22Rv1 (cell line): ENCODE measurements at regions not wholly inside any gene's neighbourhood (a gene's known extent, or its start where the extent isn't known, plus 50 kb on each side); places are given as distances from the start of the nearest gene placed in this dataset.

ENCODE experiments used
- CTCF ChIP-seq: fragments of 450-650 bp; IDR thresholded peaks from 2 replicates; pipeline ENCODE4 v1.5.1; 2017; ENCODE audit warnings: mild to moderate bottlenecking
- ZFX ChIP-seq: fragments of 450-650 bp; IDR thresholded peaks from 2 replicates; pipeline ENCODE4 v1.6.1; 2017; ENCODE audit warnings: antibody characterized with exemption, borderline replicate concordance

GRCh38 chr17:72470121-72470705 lies 349.4 kb downstream of the SOX9 start:
- TF ChIP-seq CTCF: no peak
- TF ChIP-seq ZFX: no peak
